Endodermal cell (in vitro differentiated cells): ENCODE measurements at regions not wholly inside any gene's neighbourhood (a gene's known extent, or its start where the extent isn't known, plus 50 kb on each side); places are given as distances from the start of the nearest gene placed in this dataset.

ENCODE experiments used
- DNase-seq: peaks from one replicate; pipeline ENCODE4 v3.0.0-alpha.2; 2017
- H3K27ac ChIP-seq: 2 replicates; pipeline ENCODE4 v1.5.1; 2013; ENCODE audit warnings: mild to moderate bottlenecking, low read depth, low read length, moderate library complexity
- H3K27me3 ChIP-seq: 2 replicates; pipeline ENCODE4 v1.6.1; 2013; ENCODE audit warnings: mild to moderate bottlenecking, low read length, moderate library complexity; ENCODE audit not compliant: insufficient read depth, control insufficient read depth, poor library complexity, severe bottlenecking
- H3K36me3 ChIP-seq: 2 replicates; pipeline ENCODE4 v1.7.0; 2013; ENCODE audit warnings: mild to moderate bottlenecking, low read length, moderate library complexity; ENCODE audit not compliant: control insufficient read depth, insufficient read depth
- H3K4me1 ChIP-seq: one replicate; pipeline ENCODE4 v1.7.0; 2013; ENCODE audit warnings: low read length; ENCODE audit not compliant: control insufficient read depth, insufficient read depth
- H3K4me3 ChIP-seq: 2 replicates; pipeline ENCODE4 v1.5.1; 2013; ENCODE audit warnings: mild to moderate bottlenecking, low read length, moderate library complexity
- H3K9ac ChIP-seq: 2 replicates; pipeline ENCODE4 v1.6.1; 2013; ENCODE audit warnings: mild to moderate bottlenecking, low read length, moderate library complexity; ENCODE audit not compliant: poor library complexity, severe bottlenecking; ENCODE audit errors: extremely low read depth
- H3K9me3 ChIP-seq: 2 replicates; pipeline ENCODE4 v1.6.1; 2013; ENCODE audit warnings: mild to moderate bottlenecking, low read length, moderate library complexity; ENCODE audit not compliant: control insufficient read depth
- H3K27ac Mint-ChIP-seq: 2 replicates; pipeline ENCODE4 v1.8.0; 2020; ENCODE audit warnings: mixed read lengths
- H3K27me3 Mint-ChIP-seq: 2 replicates; pipeline ENCODE4 v1.8.0; 2021; ENCODE audit warnings: mild to moderate bottlenecking, mixed read lengths; ENCODE audit not compliant: insufficient read depth
- H3K36me3 Mint-ChIP-seq: 2 replicates; pipeline ENCODE4 v1.8.0; 2020; ENCODE audit warnings: low read depth, mixed read lengths
- H3K4me1 Mint-ChIP-seq: 2 replicates; pipeline ENCODE4 v1.8.0; 2020; ENCODE audit warnings: mixed read lengths
- H3K4me3 Mint-ChIP-seq: 2 replicates; pipeline ENCODE4 v1.8.0; 2020; ENCODE audit warnings: mild to moderate bottlenecking, moderate library complexity, mixed read lengths
- H3K9me3 Mint-ChIP-seq: 2 replicates; pipeline ENCODE4 v1.8.0; 2020; ENCODE audit warnings: mild to moderate bottlenecking, mixed read lengths
- CTCF ChIP-seq: fragments of 200-600 bp; sonication (generic); conservative IDR thresholded peaks from 2 replicates; pipeline ENCODE4 v1.5.0; 2021; ENCODE audit warnings: antibody characterized with exemption, mild to moderate bottlenecking
- WGBS, 2 experiments: methylation state at CpG; one replicate each; pipeline versions ENCODE4 v1.1.5 to v1.1.7; 2013; ENCODE audit warnings: missing lambda C conversion rate in 2 of 2, mixed read lengths in 1 of 2; ENCODE audit not compliant: insufficient coverage in 1 of 2, insufficient read length in 1 of 2; 5-methylcytosine and 5-hydroxymethylcytosine counted together

GRCh38 chr13:73943965-73944233 lies 190.3 kb downstream of the KLF12 start:
- no peaks in the 10 kb centered on the region for H3K9me3 ChIP-seq
- no peak for TF ChIP-seq CTCF
- peaks cover 29% of the 10 kb centered on the region for H3K4me1 Mint-ChIP-seq
- H3K27ac Mint-ChIP-seq: no peak overlapping the region
- DNase-seq: no peak
- no peaks in the 10 kb centered on the region for H3K9me3 Mint-ChIP-seq
- WGBS, 2 experiments: 100% methylated on average over 1 of the region's 1 CpG; no CpG with 5 or more reads in 1 of the 2 experiments
- H3K36me3 Mint-ChIP-seq: peaks cover 7% of the 10 kb centered on the region
- H3K9ac ChIP-seq: no peak overlapping the region
- H3K27ac ChIP-seq: no peak overlapping the region
- no peaks in the 10 kb centered on the region for H3K36me3 ChIP-seq
- peaks cover 5% of the 10 kb centered on the region for H3K4me1 ChIP-seq
- no peak overlapping the region for H3K4me3 ChIP-seq
- H3K27me3 Mint-ChIP-seq: no peaks in the 10 kb centered on the region
- H3K4me3 Mint-ChIP-seq: no peak overlapping the region
- H3K27me3 ChIP-seq: no peaks in the 10 kb centered on the region

- Histone ChIP-seq H3K4me1 (peaks cover 5% of the 10 kb centered on the region), H3K36me3 (no peaks in the 10 kb centered on the region), H3K4me3 (no peak overlapping the region), H3K27me3 (no peaks in the 10 kb centered on the region), H3K27ac (no peak overlapping the region), H3K9ac (no peak overlapping the region), H3K9me3 (no peaks in the 10 kb centered on the region)
- no peak for TF ChIP-seq CTCF
- Mint-ChIP-seq H3K36me3 (peaks cover 7% of the 10 kb centered on the region), H3K4me3 (no peak overlapping the region), H3K4me1 (peaks cover 33% of the 10 kb centered on the region), H3K27me3 (no peaks in the 10 kb centered on the region), H3K27ac (no peak overlapping the region), H3K9me3 (no peaks in the 10 kb centered on the region)
- no peak for DNase-seq
- 75 to 96% methylated on average over 2 to 4 of the region's 4 CpGs for WGBS, 2 experiments
Measured at GRCh38 chr13:73943137-73943964, 190.9 kb downstream of the KLF12 start.

- Histone ChIP-seq H3K9me3 (no peaks in the 10 kb centered on the region), H3K4me1 (peaks cover 5% of the 10 kb centered on the region), H3K27me3 (no peaks in the 10 kb centered on the region), H3K4me3 (no peak overlapping the region), H3K9ac (no peak overlapping the region), H3K36me3 (no peaks in the 10 kb centered on the region), H3K27ac (no peak overlapping the region)
- TF ChIP-seq CTCF: no peak
- no peak for DNase-seq
- no peak overlapping the region for H3K27ac Mint-ChIP-seq
- no peaks in the 10 kb centered on the region for H3K27me3 Mint-ChIP-seq
- no peaks in the 10 kb centered on the region for H3K9me3 Mint-ChIP-seq
- peaks cover 41% of the 10 kb centered on the region for H3K4me1 Mint-ChIP-seq
- no peak overlapping the region for H3K4me3 Mint-ChIP-seq
- peaks cover 7% of the 10 kb centered on the region for H3K36me3 Mint-ChIP-seq
- whole genome bisulfite sequencing, 2 experiments: 89% methylated on average over 1 of the region's 1 CpG; no CpG with 5 or more reads in 1 of the 2 experiments
Measured at GRCh38 chr13:73941752-73942151, 192.5 kb downstream of the KLF12 start.
